Osteocyte (in vitro differentiated cells): ENCODE measurements at regions not wholly inside any gene's neighbourhood (a gene's known extent, or its start where the extent isn't known, plus 50 kb on each side); places are given as distances from the start of the nearest gene placed in this dataset.

Source experiments
- DNase-seq: peaks from one replicate; pipeline ENCODE4 v3.0.0; 2021; ENCODE audit warnings: mixed read lengths; ENCODE audit not compliant: unreplicated experiment; ENCODE audit errors: extremely low spot score
- H3K27ac Mint-ChIP-seq: one replicate; pipeline ENCODE4 v1.8.0; 2021; ENCODE audit warnings: mild to moderate bottlenecking, mixed read lengths; ENCODE audit not compliant: unreplicated experiment
- H3K27me3 Mint-ChIP-seq: one replicate; pipeline ENCODE4 v1.8.0; 2021; ENCODE audit warnings: mixed read lengths; ENCODE audit not compliant: unreplicated experiment
- H3K36me3 Mint-ChIP-seq: one replicate; pipeline ENCODE4 v1.8.0; 2021; ENCODE audit warnings: mixed read lengths; ENCODE audit not compliant: unreplicated experiment
- H3K4me1 Mint-ChIP-seq: one replicate; pipeline ENCODE4 v1.8.0; 2021; ENCODE audit warnings: mixed read lengths; ENCODE audit not compliant: unreplicated experiment
- H3K4me3 Mint-ChIP-seq: one replicate; pipeline ENCODE4 v1.8.0; 2021; ENCODE audit warnings: mild to moderate bottlenecking, moderate library complexity, mixed read lengths; ENCODE audit not compliant: unreplicated experiment
- H3K9me3 Mint-ChIP-seq: one replicate; pipeline ENCODE4 v1.8.0; 2021; ENCODE audit warnings: mixed read lengths; ENCODE audit not compliant: unreplicated experiment
- TF ChIP-seq, protein P1 (sequence below): fragments of 200-600 bp; sonication (generic); IDR thresholded peaks from 2 replicates; pipeline ENCODE4 v1.5.0; 2021; ENCODE audit warnings: antibody characterized with exemption, mild to moderate bottlenecking, moderate library complexity

DNA sequence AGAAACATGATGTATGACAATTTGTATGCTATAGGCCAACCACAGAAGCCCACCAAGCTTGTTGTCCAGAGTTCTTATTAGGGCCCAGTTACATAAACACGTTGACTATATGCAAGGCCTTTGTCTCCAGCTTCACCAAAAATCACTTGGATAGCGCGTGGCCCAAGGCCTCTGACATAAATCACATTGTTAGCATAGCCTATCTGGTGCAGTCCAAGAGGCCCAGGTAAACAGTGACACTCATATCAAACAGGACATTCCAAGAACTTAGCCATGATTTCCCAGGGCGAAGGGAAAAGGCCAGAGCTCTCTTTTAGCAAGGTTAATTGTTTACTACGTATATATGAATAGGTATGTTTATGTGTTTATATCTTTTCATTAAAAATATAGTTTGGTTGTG is 337.2 kb upstream of the CELF2 start:
- Mint-ChIP-seq H3K4me1 (peaks cover 9% of the 10 kb centered on the region), H3K4me3 (no peak overlapping the region), H3K36me3 (peaks cover under 1% of the 10 kb centered on the region), H3K27me3 (no peaks in the 10 kb centered on the region), H3K9me3 (peaks cover 5% of the 10 kb centered on the region), H3K27ac (no peak overlapping the region)
- no peak for DNase-seq
- TF ChIP-seq, protein P1, sequence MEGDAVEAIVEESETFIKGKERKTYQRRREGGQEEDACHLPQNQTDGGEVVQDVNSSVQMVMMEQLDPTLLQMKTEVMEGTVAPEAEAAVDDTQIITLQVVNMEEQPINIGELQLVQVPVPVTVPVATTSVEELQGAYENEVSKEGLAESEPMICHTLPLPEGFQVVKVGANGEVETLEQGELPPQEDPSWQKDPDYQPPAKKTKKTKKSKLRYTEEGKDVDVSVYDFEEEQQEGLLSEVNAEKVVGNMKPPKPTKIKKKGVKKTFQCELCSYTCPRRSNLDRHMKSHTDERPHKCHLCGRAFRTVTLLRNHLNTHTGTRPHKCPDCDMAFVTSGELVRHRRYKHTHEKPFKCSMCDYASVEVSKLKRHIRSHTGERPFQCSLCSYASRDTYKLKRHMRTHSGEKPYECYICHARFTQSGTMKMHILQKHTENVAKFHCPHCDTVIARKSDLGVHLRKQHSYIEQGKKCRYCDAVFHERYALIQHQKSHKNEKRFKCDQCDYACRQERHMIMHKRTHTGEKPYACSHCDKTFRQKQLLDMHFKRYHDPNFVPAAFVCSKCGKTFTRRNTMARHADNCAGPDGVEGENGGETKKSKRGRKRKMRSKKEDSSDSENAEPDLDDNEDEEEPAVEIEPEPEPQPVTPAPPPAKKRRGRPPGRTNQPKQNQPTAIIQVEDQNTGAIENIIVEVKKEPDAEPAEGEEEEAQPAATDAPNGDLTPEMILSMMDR: no peak

DNA sequence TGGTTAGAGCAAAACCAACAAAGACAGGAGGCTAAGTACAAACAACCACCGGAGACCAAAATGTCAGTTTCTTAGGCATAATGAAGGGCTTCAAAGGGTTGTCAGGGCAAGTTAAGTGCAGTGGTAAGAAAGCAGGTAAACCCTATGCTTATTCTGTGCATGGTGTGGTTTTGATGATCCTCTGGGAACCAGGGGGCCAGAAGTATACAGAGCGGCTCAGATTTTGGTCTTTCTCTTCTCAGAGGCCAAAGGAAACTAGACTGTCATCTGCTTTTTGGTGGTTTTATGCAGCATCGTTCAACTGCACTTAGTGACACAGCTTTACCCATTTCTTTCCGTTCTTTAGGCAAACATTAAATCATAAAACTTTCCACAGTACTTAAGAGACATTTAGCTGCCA is 332.7 kb upstream of the CELF2 start:
- peaks cover 2% of the 10 kb centered on the region for H3K27me3 Mint-ChIP-seq
- no peaks in the 10 kb centered on the region for H3K9me3 Mint-ChIP-seq

DNA sequence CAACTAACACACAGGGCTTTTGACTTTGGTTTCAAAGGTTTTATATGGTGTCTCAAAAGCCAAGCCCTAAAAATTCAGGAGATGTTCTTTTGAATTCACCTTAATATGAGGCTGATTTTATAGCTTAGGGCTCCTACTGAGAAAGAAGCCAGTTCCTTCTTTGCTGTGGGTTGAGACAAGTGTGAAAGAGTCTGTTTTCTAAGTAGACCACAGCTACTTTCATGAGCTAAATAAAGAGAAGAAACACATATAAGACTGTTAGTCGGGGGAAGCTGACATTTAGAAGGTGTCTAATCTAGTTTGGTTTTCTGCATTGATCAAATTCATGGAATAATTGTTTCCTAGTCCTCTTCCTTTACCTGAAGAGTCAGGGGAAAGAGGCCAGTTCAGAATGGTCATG is 332.1 kb upstream of the CELF2 start:
- DNase-seq: no peak
- H3K4me3 Mint-ChIP-seq: no peak overlapping the region
- no peaks in the 10 kb centered on the region for H3K4me1 Mint-ChIP-seq
- peaks cover 2% of the 10 kb centered on the region for H3K27me3 Mint-ChIP-seq
- H3K27ac Mint-ChIP-seq: no peak overlapping the region
- H3K9me3 Mint-ChIP-seq: no peaks in the 10 kb centered on the region
- no peaks in the 10 kb centered on the region for H3K36me3 Mint-ChIP-seq
- TF ChIP-seq, protein P1: no peak

More for the DNA sequence above, 332.7 kb upstream of the CELF2 start:
- no peaks in the 10 kb centered on the region for H3K4me1 Mint-ChIP-seq
- no peak for DNase-seq
- no peaks in the 10 kb centered on the region for H3K36me3 Mint-ChIP-seq
- no peak overlapping the region for H3K27ac Mint-ChIP-seq
- H3K4me3 Mint-ChIP-seq: no peak overlapping the region
- TF ChIP-seq, protein P1: no peak

DNA sequence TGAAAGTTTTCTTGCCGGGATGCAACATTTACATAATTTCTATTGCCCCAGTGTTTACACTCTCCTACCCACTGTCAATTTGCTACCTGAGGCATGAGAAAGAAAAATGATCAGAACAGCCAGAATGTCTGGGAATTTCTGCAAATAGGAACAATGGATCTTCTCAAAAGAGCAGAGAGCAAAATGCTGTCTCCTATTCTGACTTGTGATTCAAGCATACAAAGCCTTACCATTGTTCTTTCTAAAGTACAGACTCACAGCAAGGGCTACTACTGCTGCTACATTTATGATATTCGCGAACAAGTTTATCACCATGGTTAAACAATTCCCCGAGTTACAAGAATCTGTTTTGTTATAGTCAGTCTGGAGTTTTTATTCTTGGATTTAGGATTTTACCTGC is 329.9 kb upstream of the CELF2 start:
- Mint-ChIP-seq H3K4me1 (no peaks in the 10 kb centered on the region), H3K36me3 (no peaks in the 10 kb centered on the region), H3K9me3 (no peaks in the 10 kb centered on the region), H3K4me3 (no peak overlapping the region), H3K27ac (no peak overlapping the region), H3K27me3 (peaks cover 2% of the 10 kb centered on the region)
- no peak for DNase-seq
- TF ChIP-seq, protein P1: no peak

DNA sequence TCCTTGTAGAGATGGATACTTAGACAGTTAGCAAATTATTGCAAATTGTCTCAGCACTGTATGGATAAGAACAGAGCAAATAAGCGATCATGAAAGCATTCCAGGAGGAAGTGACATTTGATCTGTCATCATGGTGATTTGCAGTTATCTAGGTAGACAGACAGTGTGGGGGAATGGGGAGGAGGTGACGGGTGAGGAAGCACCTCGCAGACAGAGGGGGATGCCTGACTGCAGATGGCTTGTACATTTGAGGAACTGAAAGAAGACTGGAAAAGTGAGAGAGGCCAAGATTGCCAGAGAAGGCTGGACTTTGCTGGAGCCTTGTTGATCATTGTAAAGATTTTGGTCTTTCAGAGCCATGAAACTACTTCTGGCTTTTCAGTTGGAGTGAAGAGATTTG is 318.2 kb upstream of the CELF2 start:
- Mint-ChIP-seq H3K4me1 (no peaks in the 10 kb centered on the region), H3K36me3 (no peaks in the 10 kb centered on the region)

More for the DNA sequence above, 318.2 kb upstream of the CELF2 start:
- Mint-ChIP-seq H3K9me3 (no peaks in the 10 kb centered on the region), H3K27me3 (no peaks in the 10 kb centered on the region), H3K27ac (no peak overlapping the region), H3K4me3 (no peak overlapping the region)
- DNase-seq: no peak
- TF ChIP-seq, protein P1: no peak
